LNCaP clone FGC (cell line): ENCODE measurements at regions not wholly inside any gene's neighbourhood (a gene's known extent, or its start where the extent isn't known, plus 50 kb on each side); places are given as distances from the start of the nearest gene placed in this dataset.

Source experiments
- DNase-seq: peaks from one replicate; pipeline ENCODE4 v3.0.0-alpha.2; 2011; ENCODE audit warnings: low read depth
- H3K4me3 ChIP-seq: 2 replicates; pipeline ENCODE4 v1.5.1; 2011; ENCODE audit warnings: mild to moderate bottlenecking, low read depth, low read length, control low read depth
- CTCF ChIP-seq: IDR thresholded peaks from 2 replicates; pipeline ENCODE4 v1.5.1; 2012; ENCODE audit warnings: mild to moderate bottlenecking; ENCODE audit not compliant: control insufficient read depth, insufficient read depth; ENCODE audit errors: extremely low read depth

GRCh38 chr21:16584756-16585155 lies 855.0 kb downstream of the USP25 start:
- no peak for TF ChIP-seq CTCF
- no peak for DNase-seq
- H3K4me3 ChIP-seq: no peak overlapping the region

GRCh38 chr21:16585896-16586295 lies 856.1 kb downstream of the USP25 start:
- DNase-seq: no peak
- H3K4me3 ChIP-seq: peak overlapping the region; percentile 12
- TF ChIP-seq CTCF: no peak

- H3K4me3 ChIP-seq: peak overlapping the region; percentile 30
- DNase-seq: peak; percentile 95
- TF ChIP-seq CTCF: no peak
Observed at GRCh38 chr21:16587141-16587581, 857.4 kb downstream of the USP25 start.

- no peak for DNase-seq
Observed at GRCh38 chr21:16587681-16588375, 858.0 kb downstream of the USP25 start.

GRCh38 chr21:16588433-16588860 lies 858.7 kb downstream of the USP25 start:
- no peak overlapping the region for H3K4me3 ChIP-seq
- DNase-seq: no peak
- no peak for TF ChIP-seq CTCF

More at GRCh38 chr21:16587681-16588375, 858.0 kb downstream of the USP25 start:
- peak overlapping the region; percentile 30; the same call in 1 of the 2 replicates for H3K4me3 ChIP-seq
- no peak for TF ChIP-seq CTCF

GRCh38 chr21:16589006-16589898 lies 859.5 kb downstream of the USP25 start:
- no peak for TF ChIP-seq CTCF
- DNase-seq: no peak
- no peak overlapping the region for H3K4me3 ChIP-seq
